HG03457 (cell line): ENCODE measurements at regions not wholly inside any gene's neighbourhood (a gene's known extent, or its start where the extent isn't known, plus 50 kb on each side); places are given as distances from the start of the nearest gene placed in this dataset.
"Not testable (repeated sequence)": the region's sequence is repeated elsewhere in the genome, so short reads cannot be mapped to it uniquely, and the experiment has no call there.

Experiments
- ATAC-seq: cut with Tn5 transposase; IDR thresholded peaks from one replicate; pipeline ENCODE4 v1.9.1; 2021; ENCODE audit warnings: moderate number of reproducible peaks; ENCODE audit not compliant: unreplicated experiment

- no peak for ATAC-seq
These were observed 267.6 kb upstream of the SGK1 start for GRCh38 chr6:134585517-134585873.

GRCh38 chr6:134584847-134585516 is 267.1 kb upstream of the SGK1 start:
- ATAC-seq: no peak

- ATAC-seq: no peak
These were observed 260.1 kb upstream of the SGK1 start for GRCh38 chr6:134577998-134578397.

GRCh38 chr6:134575221-134575620 is 257.3 kb upstream of the SGK1 start:
- ATAC-seq: no peak

GRCh38 chr6:134574491-134574890 is 256.6 kb upstream of the SGK1 start:
- no peak for ATAC-seq

- not testable (repeated sequence) for ATAC-seq
These were observed 252.1 kb upstream of the SGK1 start for GRCh38 chr6:134569996-134570395.

GRCh38 chr6:134564705-134565104 is 246.8 kb upstream of the SGK1 start:
- ATAC-seq: no peak

GRCh38 chr6:134560019-134560418 is 242.1 kb upstream of the SGK1 start:
- no peak for ATAC-seq

GRCh38 chr6:134557509-134557908 is 239.6 kb upstream of the SGK1 start:
- ATAC-seq: no peak

- ATAC-seq: no peak
These were observed 237.8 kb upstream of the SGK1 start for GRCh38 chr6:134555672-134556071.

- ATAC-seq: no peak
These were observed 236.0 kb upstream of the SGK1 start for GRCh38 chr6:134553936-134554335.

- no peak for ATAC-seq
These were observed 233.5 kb upstream of the SGK1 start for GRCh38 chr6:134551245-134551960.

GRCh38 chr6:134550604-134551003 is 232.7 kb upstream of the SGK1 start:
- ATAC-seq: no peak

GRCh38 chr6:134549854-134550253 is 231.9 kb upstream of the SGK1 start:
- no peak for ATAC-seq

GRCh38 chr6:134546962-134547645 is 229.2 kb upstream of the SGK1 start:
- ATAC-seq: no peak

- no peak for ATAC-seq
These were observed 226.8 kb upstream of the SGK1 start for GRCh38 chr6:134544737-134545136.

- ATAC-seq: no peak
These were observed 225.2 kb upstream of the SGK1 start for GRCh38 chr6:134543128-134543527.

GRCh38 chr6:134541001-134541400 is 223.1 kb upstream of the SGK1 start:
- no peak for ATAC-seq

- no peak for ATAC-seq
These were observed 222.0 kb upstream of the SGK1 start for GRCh38 chr6:134539865-134540323.

GRCh38 chr6:134537765-134538164 is 219.9 kb upstream of the SGK1 start:
- ATAC-seq: not testable (repeated sequence)

GRCh38 chr6:134537146-134537555 is 219.2 kb upstream of the SGK1 start:
- ATAC-seq: no peak

GRCh38 chr6:134535831-134536230 is 217.9 kb upstream of the SGK1 start:
- no peak for ATAC-seq
